Progenitor cell of endocrine pancreas (in vitro differentiated cells): ENCODE measurements at regions not wholly inside any gene's neighbourhood (a gene's known extent, or its start where the extent isn't known, plus 50 kb on each side); places are given as distances from the start of the nearest gene placed in this dataset.
"Not testable (repeated sequence)": the region's sequence is repeated elsewhere in the genome, so short reads cannot be mapped to it uniquely, and the experiment has no call there.

Source experiments
- DNase-seq: peaks from one replicate; pipeline ENCODE4 v3.0.0; 2021; ENCODE audit warnings: low spot score; ENCODE audit not compliant: unreplicated experiment
- H3K27ac Mint-ChIP-seq: 2 replicates; pipeline ENCODE4 v1.8.0; 2021; ENCODE audit warnings: mild to moderate bottlenecking, moderate library complexity, mixed read lengths
- H3K27me3 Mint-ChIP-seq: 2 replicates; pipeline ENCODE4 v1.8.0; 2021; ENCODE audit warnings: mixed read lengths
- H3K36me3 Mint-ChIP-seq: 2 replicates; pipeline ENCODE4 v1.8.0; 2022; ENCODE audit warnings: mixed read lengths; ENCODE audit not compliant: insufficient read depth
- H3K4me1 Mint-ChIP-seq: 2 replicates; pipeline ENCODE4 v1.8.0; 2021; ENCODE audit warnings: low read depth, mixed read lengths
- H3K4me3 Mint-ChIP-seq: 2 replicates; pipeline ENCODE4 v1.8.0; 2021; ENCODE audit warnings: low read depth, mild to moderate bottlenecking, moderate library complexity, mixed read lengths
- H3K9me3 Mint-ChIP-seq: 2 replicates; pipeline ENCODE4 v1.8.0; 2021; ENCODE audit warnings: low read depth, mixed read lengths
- CTCF ChIP-seq: fragments of 200-600 bp; sonication (generic); IDR thresholded peaks from one replicate; pipeline ENCODE4 v1.5.0; 2021; ENCODE audit warnings: antibody characterized with exemption, mild to moderate bottlenecking; ENCODE audit not compliant: unreplicated experiment

- peaks cover 40% of the 10 kb centered on the region for H3K4me1 Mint-ChIP-seq
- TF ChIP-seq CTCF, result no peak
- no peaks in the 10 kb centered on the region for H3K27me3 Mint-ChIP-seq
- H3K9me3 Mint-ChIP-seq, result no peaks in the 10 kb centered on the region
- peaks cover 16% of the 10 kb centered on the region for H3K36me3 Mint-ChIP-seq
- peak overlapping the region; percentile 29 for H3K27ac Mint-ChIP-seq
- no peak for DNase-seq
- H3K4me3 Mint-ChIP-seq, result no peak overlapping the region
These were observed 64.5 kb upstream of the SLC44A3 start for GRCh38 chr1:94755675-94756074.

- DNase-seq, H3K27me3 Mint-ChIP-seq, H3K9me3 Mint-ChIP-seq, H3K4me3 Mint-ChIP-seq: not testable (repeated sequence)
- Mint-ChIP-seq H3K4me1 (peaks cover 40% of the 10 kb centered on the region), H3K27ac (peak overlapping the region; percentile 5), H3K36me3 (peaks cover 17% of the 10 kb centered on the region)
These were observed 65.1 kb upstream of the SLC44A3 start for GRCh38 chr1:94755016-94755415.

GRCh38 chr1:94754570-94754969 lies 65.6 kb upstream of the SLC44A3 start:
- H3K4me1 Mint-ChIP-seq, result peaks cover 39% of the 10 kb centered on the region
- H3K36me3 Mint-ChIP-seq, result peaks cover 21% of the 10 kb centered on the region
- no peaks in the 10 kb centered on the region for H3K27me3 Mint-ChIP-seq
- H3K9me3 Mint-ChIP-seq, result peaks cover 4% of the 10 kb centered on the region
- H3K4me3 Mint-ChIP-seq, result no peak overlapping the region
- no peak for TF ChIP-seq CTCF
- DNase-seq, result no peak
- H3K27ac Mint-ChIP-seq, result peak overlapping the region; percentile 35

- TF ChIP-seq CTCF, result no peak
- Mint-ChIP-seq H3K9me3 (peaks cover 9% of the 10 kb centered on the region), H3K27me3 (no peaks in the 10 kb centered on the region), H3K36me3 (peaks cover 24% of the 10 kb centered on the region), H3K27ac (no peak overlapping the region), H3K4me1 (peaks cover 34% of the 10 kb centered on the region), H3K4me3 (no peak overlapping the region)
- DNase-seq, result no peak
These were observed 66.1 kb upstream of the SLC44A3 start for GRCh38 chr1:94754095-94754494.

- H3K4me1 Mint-ChIP-seq, result peaks cover 29% of the 10 kb centered on the region
- peaks cover 11% of the 10 kb centered on the region for H3K9me3 Mint-ChIP-seq
- no peaks in the 10 kb centered on the region for H3K27me3 Mint-ChIP-seq
- no peak for DNase-seq
- peaks cover 25% of the 10 kb centered on the region for H3K36me3 Mint-ChIP-seq
- H3K4me3 Mint-ChIP-seq, result no peak overlapping the region
- peak overlapping the region; percentile 86 for H3K27ac Mint-ChIP-seq
- no peak for TF ChIP-seq CTCF
These were observed 66.8 kb upstream of the SLC44A3 start for GRCh38 chr1:94753171-94753972.

- H3K9me3 Mint-ChIP-seq, result peaks cover 11% of the 10 kb centered on the region
- not testable (repeated sequence) for DNase-seq, H3K27ac Mint-ChIP-seq, H3K4me3 Mint-ChIP-seq, H3K27me3 Mint-ChIP-seq
- peaks cover 21% of the 10 kb centered on the region for H3K4me1 Mint-ChIP-seq
- H3K36me3 Mint-ChIP-seq, result peaks cover 25% of the 10 kb centered on the region
These were observed 68.7 kb upstream of the SLC44A3 start for GRCh38 chr1:94751483-94751882.
